GM12892 (cell line): ENCODE measurements at regions not wholly inside any gene's neighbourhood (a gene's known extent, or its start where the extent isn't known, plus 50 kb on each side); places are given as distances from the start of the nearest gene placed in this dataset.

Experiments used
- POLR2A ChIP-seq: IDR thresholded peaks from 2 replicates; pipeline ENCODE4 v1.6.1; 2011; ENCODE audit warnings: low read depth, low read length, control low read depth
- POLR2AphosphoS5 ChIP-seq: IDR thresholded peaks from 2 replicates; pipeline ENCODE4 v1.6.1; 2011; ENCODE audit warnings: low read depth, low read length, control low read depth
- TAF1 ChIP-seq: IDR thresholded peaks from 2 replicates; pipeline ENCODE4 v1.6.1; 2011; ENCODE audit warnings: low read depth, mild to moderate bottlenecking, control low read depth, low read length, borderline replicate concordance

DNA sequence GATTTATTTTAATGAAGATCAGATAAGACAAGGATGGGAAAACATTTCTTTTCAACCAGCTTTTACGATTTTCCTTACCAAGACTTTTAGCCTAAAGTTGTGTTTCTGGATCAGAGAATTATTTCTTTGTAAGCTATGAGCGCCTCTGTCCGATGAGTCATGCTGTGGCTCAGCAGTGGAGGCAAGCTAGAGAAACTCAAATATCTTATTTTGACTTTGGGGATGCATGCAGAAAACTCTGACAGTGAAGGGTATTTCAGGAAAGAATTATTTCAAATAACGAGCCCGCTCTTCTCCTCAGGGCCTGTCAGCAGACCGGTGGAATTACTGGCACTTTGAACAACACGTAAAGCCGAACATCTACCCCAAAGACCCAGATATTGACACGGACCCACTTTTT lies 77.9 kb upstream of the OR5AK2 start:
- TF ChIP-seq POLR2A (no peak), POLR2AphosphoS5 (no peak), TAF1 (no peak)
